Activated CD4-positive, alpha-beta T cell treated with anti-CD3 and anti-CD28 coated beads for 36 hours (primary cell): ENCODE measurements at regions not wholly inside any gene's neighbourhood (a gene's known extent, or its start where the extent isn't known, plus 50 kb on each side); places are given as distances from the start of the nearest gene placed in this dataset.

Experiments used
- ATAC-seq: fragments of 200-7000 bp; cut with Tn5 transposase; one replicate; pipeline ENCODE4 v1.10.0; 2021; ENCODE audit warnings: mild to moderate bottlenecking, moderate library complexity
- CTCF ChIA-PET: fragments of 350-600 bp; sonication (Branson Sonifier 250); formaldehyde crosslinking; loops from one replicate; lab custom pipeline; 2021; ENCODE audit warnings: antibody characterized with exemption; lab: Charles Lee
- POLR2A ChIA-PET: fragments of 350-600 bp; sonication (Branson Sonifier 250); formaldehyde crosslinking; loops from one replicate; lab custom pipeline; 2021; ENCODE audit warnings: antibody characterized with exemption, inconsistent platforms; lab: Charles Lee
- DNase-seq: peaks from one replicate; pipeline ENCODE4 v3.0.0-alpha.2; 2020
- H3K27ac Mint-ChIP-seq: one replicate; pipeline ENCODE4 v1.8.0; 2021; ENCODE audit warnings: mixed read lengths
- H3K27me3 Mint-ChIP-seq: one replicate; pipeline ENCODE4 v1.8.0; 2021; ENCODE audit warnings: mixed read lengths
- H3K36me3 Mint-ChIP-seq: one replicate; pipeline ENCODE4 v1.8.0; 2021; ENCODE audit warnings: low read depth, mixed read lengths
- H3K4me1 Mint-ChIP-seq: one replicate; pipeline ENCODE4 v1.8.0; 2021; ENCODE audit warnings: mixed read lengths
- H3K4me3 Mint-ChIP-seq: one replicate; pipeline ENCODE4 v1.8.0; 2021; ENCODE audit warnings: mild to moderate bottlenecking, moderate library complexity, mixed read lengths
- H3K9me3 Mint-ChIP-seq: one replicate; pipeline ENCODE4 v1.8.0; 2021; ENCODE audit warnings: low read depth, mixed read lengths
- intact Hi-C, 2 experiments: fragments of 100-400 bp; cut with DNase I in 1 of 2; cut with micrococcal nuclease in 1 of 2; formaldehyde crosslinking; loops; one replicate each; pipeline versions ENCODE4 v1.14.2 to v1.15.1; 2022 to 2024; cut with DNase I, micrococcal nuclease

DNA sequence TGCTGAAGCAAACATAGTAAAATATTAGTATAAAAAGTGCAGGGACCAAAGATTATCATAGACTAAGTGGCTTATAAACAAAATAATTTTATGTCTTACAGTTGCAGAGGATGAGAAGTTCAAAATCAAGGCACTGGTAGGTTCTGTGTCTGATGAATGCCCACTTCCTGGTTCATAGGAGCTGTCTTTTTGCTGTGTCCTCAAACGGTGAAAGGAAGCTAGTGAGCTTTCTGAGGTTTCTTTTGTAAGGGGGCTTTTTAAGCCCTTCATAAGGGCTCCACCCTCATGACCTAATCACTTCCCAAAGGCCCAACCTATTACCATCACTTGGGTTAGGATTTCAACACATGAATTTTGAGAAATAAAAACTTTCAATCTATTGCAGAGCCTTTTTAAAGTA lies 946.7 kb upstream of the ACVR2A start:
- intact Hi-C loops = no loop called here
- Mint-ChIP-seq H3K4me1 (no peaks in the 10 kb centered on the region), H3K4me3 (no peak overlapping the region), H3K27me3 (peaks cover 3% of the 10 kb centered on the region), H3K27ac (no peak overlapping the region), H3K9me3 (no peaks in the 10 kb centered on the region), H3K36me3 (no peaks in the 10 kb centered on the region)
- ChIA-PET POLR2A (no interaction called here), CTCF (no interaction called here)
- no peak for DNase-seq
- ATAC-seq = no peak

DNA sequence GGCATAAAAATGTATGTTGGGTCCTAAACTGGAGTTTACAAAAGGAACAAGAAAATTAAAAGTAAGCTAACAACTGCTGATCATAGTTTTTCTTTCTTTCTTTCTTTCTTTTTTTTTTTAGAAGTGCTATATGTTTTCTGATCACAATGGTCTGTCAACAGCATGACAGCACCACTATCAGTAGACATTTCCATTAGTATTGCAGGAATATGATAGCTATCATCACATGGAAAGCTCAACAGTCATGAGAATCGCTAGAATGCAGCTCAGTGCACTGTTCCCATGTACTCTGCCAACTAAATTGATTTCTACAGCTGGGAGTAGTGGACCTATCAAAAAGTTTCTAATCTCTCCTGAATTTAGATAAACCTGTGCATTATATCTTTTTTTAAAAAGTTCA lies 950.3 kb upstream of the ACVR2A start:
- Mint-ChIP-seq H3K4me3 (no peak overlapping the region), H3K27me3 (peaks cover 6% of the 10 kb centered on the region), H3K36me3 (no peaks in the 10 kb centered on the region), H3K27ac (no peak overlapping the region), H3K4me1 (no peaks in the 10 kb centered on the region), H3K9me3 (peaks cover 3% of the 10 kb centered on the region)
- ATAC-seq (no peak), DNase-seq (no peak)
- CTCF ChIA-PET = interaction anchor here (0.9 kb wide), 1 partner anchor 13 kb away, joined by 3 read pairs; no protein-coding TSS in a partner anchor
- POLR2A ChIA-PET = no interaction called here
- intact Hi-C loops = no loop called here

- intact Hi-C loops = no loop called here
- ATAC-seq (no peak), DNase-seq (no peak)
- no peaks in the 10 kb centered on the region for H3K36me3 Mint-ChIP-seq
- peaks cover 4% of the 10 kb centered on the region for H3K9me3 Mint-ChIP-seq
- ChIA-PET POLR2A (no interaction called here), CTCF (no interaction called here)
- H3K27ac Mint-ChIP-seq = no peak overlapping the region
- H3K27me3 Mint-ChIP-seq = peaks cover 6% of the 10 kb centered on the region
- no peak overlapping the region for H3K4me3 Mint-ChIP-seq
- no peaks in the 10 kb centered on the region for H3K4me1 Mint-ChIP-seq
Measured at GRCh38 chr2:146893500-146894041, 951.3 kb upstream of the ACVR2A start.

DNA sequence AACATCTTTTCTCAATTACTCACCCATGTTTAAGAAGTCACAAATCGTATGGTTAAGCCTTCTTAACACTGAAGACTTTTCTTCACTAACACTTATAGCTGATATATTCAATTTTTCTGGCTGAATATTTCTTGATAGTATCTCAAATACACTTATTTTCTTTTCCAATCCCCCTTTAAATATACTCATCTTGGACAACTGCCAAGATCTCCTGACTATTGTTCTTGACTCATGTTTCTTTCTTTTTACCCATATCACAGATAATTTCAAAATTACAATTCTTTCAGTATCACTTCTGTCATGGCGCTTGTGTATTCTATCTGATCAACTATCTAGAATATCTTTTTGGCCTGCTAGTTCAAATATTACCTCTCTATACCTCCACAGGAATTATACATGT lies 954.3 kb upstream of the ACVR2A start:
- peaks cover 4% of the 10 kb centered on the region for H3K27me3 Mint-ChIP-seq
- peaks cover 4% of the 10 kb centered on the region for H3K9me3 Mint-ChIP-seq
- H3K4me1 Mint-ChIP-seq = no peaks in the 10 kb centered on the region
- H3K4me3 Mint-ChIP-seq = no peak overlapping the region
- DNase-seq = no peak
- CTCF ChIA-PET = no interaction called here
- intact Hi-C loops = no loop called here
- no peak for ATAC-seq
- POLR2A ChIA-PET = no interaction called here
- no peaks in the 10 kb centered on the region for H3K36me3 Mint-ChIP-seq
- no peak overlapping the region for H3K27ac Mint-ChIP-seq

DNA sequence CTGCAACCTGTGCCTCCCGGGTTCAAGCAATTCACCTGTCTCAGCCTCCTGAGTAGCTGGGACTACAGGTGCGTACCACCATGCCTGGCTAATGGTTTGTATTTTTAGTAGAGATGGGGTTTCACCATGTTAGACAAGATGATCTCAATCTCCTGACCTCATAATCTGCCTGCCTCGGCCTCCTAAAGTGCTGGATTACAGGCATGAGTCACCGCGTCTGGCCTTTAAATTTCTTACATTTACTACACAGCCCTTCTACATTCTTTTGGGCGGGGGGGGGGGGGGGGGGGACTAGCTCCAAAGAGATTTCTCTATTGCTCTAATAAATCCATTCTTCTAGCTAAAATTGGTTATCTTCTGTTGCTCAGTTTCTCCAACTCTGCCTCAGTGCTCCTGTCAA lies 964.9 kb upstream of the ACVR2A start:
- no peak for DNase-seq
- Mint-ChIP-seq H3K27me3 (no peaks in the 10 kb centered on the region), H3K27ac (no peak overlapping the region), H3K4me3 (no peak overlapping the region), H3K36me3 (no peaks in the 10 kb centered on the region), H3K4me1 (no peaks in the 10 kb centered on the region), H3K9me3 (peaks cover 8% of the 10 kb centered on the region)
- intact Hi-C loops = no loop called here
- ChIA-PET CTCF (no interaction called here), POLR2A (no interaction called here)
- ATAC-seq = no peak

GRCh38 chr2:146874260-146874658 lies 970.6 kb upstream of the ACVR2A start:
- Mint-ChIP-seq H3K27ac (no peak overlapping the region), H3K27me3 (no peaks in the 10 kb centered on the region), H3K9me3 (no peaks in the 10 kb centered on the region), H3K4me3 (no peak overlapping the region), H3K36me3 (no peaks in the 10 kb centered on the region), H3K4me1 (no peaks in the 10 kb centered on the region)
- DNase-seq = no peak
- CTCF ChIA-PET = no interaction called here
- intact Hi-C loops = no loop called here
- POLR2A ChIA-PET = no interaction called here
- no peak for ATAC-seq

- H3K4me3 Mint-ChIP-seq = no peak overlapping the region
- H3K27me3 Mint-ChIP-seq = no peaks in the 10 kb centered on the region
- H3K36me3 Mint-ChIP-seq = no peaks in the 10 kb centered on the region
- intact Hi-C loops = no loop called here
- no peaks in the 10 kb centered on the region for H3K4me1 Mint-ChIP-seq
- no peak for ATAC-seq
- H3K9me3 Mint-ChIP-seq = no peaks in the 10 kb centered on the region
- ChIA-PET POLR2A (no interaction called here), CTCF (no interaction called here)
- H3K27ac Mint-ChIP-seq = no peak overlapping the region
- no peak for DNase-seq
Measured at GRCh38 chr2:146873646-146874259, 971.1 kb upstream of the ACVR2A start.

DNA sequence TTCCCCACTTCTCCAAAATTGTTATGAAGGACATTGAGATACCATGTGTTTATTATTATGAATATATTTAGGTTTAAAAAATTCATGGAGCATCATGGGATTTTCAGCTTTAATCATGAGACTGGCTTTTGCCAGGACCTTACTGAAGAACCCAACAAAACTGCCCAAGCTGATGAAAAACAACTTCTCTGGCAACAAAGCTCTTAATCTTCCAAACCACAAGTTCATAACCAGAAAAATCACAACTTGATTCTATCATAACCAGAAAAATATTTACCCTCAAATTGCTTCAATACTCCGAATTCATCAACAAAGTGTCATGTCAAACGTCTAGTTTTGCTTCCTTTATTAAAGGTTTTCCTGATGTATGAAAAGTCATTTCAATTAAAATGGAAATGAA lies 971.8 kb upstream of the ACVR2A start:
- H3K27ac Mint-ChIP-seq = no peak overlapping the region
- no peak for ATAC-seq
- no peaks in the 10 kb centered on the region for H3K27me3 Mint-ChIP-seq
- intact Hi-C loops = no loop called here
- DNase-seq = no peak
- CTCF ChIA-PET = no interaction called here
- H3K4me1 Mint-ChIP-seq = no peaks in the 10 kb centered on the region
- H3K9me3 Mint-ChIP-seq = no peaks in the 10 kb centered on the region
- POLR2A ChIA-PET = no interaction called here
- H3K36me3 Mint-ChIP-seq = no peaks in the 10 kb centered on the region
- H3K4me3 Mint-ChIP-seq = no peak overlapping the region

DNA sequence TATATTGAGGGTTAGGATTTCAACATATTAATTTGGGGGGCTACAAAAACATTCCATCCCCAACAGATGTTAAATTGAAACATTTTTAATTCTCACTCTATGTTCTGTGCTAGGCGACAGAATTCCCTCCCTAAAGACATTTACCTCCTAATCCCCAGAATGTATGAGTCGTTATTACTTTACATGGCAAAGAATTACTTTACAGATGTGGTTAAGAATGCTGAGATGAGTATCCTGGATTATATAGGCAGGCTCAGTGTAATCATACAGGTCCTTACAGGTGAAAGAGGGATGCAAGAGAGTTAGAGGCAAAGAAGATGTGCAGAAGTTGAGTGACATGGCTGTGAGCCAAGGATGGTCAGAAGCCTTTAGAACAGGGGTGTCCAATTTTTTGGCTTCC lies 974.1 kb upstream of the ACVR2A start:
- no peak for DNase-seq
- no peaks in the 10 kb centered on the region for H3K36me3 Mint-ChIP-seq
- no peaks in the 10 kb centered on the region for H3K4me1 Mint-ChIP-seq
- POLR2A ChIA-PET = no interaction called here
- intact Hi-C loops = no loop called here
- ATAC-seq = no peak
- H3K9me3 Mint-ChIP-seq = peaks cover under 1% of the 10 kb centered on the region
- CTCF ChIA-PET = interaction anchor here (0.6 kb wide), 1 partner anchor 22 kb away, joined by 3 read pairs; no protein-coding TSS in a partner anchor
- H3K27me3 Mint-ChIP-seq = no peaks in the 10 kb centered on the region
- no peak overlapping the region for H3K4me3 Mint-ChIP-seq
- no peak overlapping the region for H3K27ac Mint-ChIP-seq

DNA sequence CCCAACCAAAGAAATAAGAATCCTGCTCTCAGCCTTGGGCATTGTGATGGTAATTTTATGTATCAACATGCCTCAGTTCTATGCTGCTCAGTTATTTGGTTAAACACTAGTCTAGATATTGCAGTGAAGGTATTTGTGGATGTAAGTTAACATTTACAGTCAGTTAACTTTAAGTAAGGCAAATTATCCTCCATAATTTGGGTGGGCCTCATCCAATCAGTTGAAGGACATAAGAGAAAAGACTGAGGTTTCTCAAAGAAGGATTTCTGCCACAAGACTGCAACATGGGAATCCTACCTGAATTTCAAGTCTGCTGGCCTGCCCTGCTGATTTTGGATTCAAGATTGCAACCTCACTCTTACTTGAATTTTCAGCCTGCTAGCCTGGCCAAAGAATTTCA lies 975.5 kb upstream of the ACVR2A start:
- intact Hi-C loops = no loop called here
- ATAC-seq = no peak
- H3K36me3 Mint-ChIP-seq = no peaks in the 10 kb centered on the region
- ChIA-PET POLR2A (no interaction called here), CTCF (no interaction called here)
- no peak overlapping the region for H3K4me3 Mint-ChIP-seq
- H3K27ac Mint-ChIP-seq = no peak overlapping the region
- DNase-seq = no peak
- H3K27me3 Mint-ChIP-seq = no peaks in the 10 kb centered on the region
- peaks cover 6% of the 10 kb centered on the region for H3K9me3 Mint-ChIP-seq
- no peaks in the 10 kb centered on the region for H3K4me1 Mint-ChIP-seq

- H3K4me3 Mint-ChIP-seq = no peak overlapping the region
- no peak overlapping the region for H3K27ac Mint-ChIP-seq
- H3K36me3 Mint-ChIP-seq = no peaks in the 10 kb centered on the region
- peaks cover 9% of the 10 kb centered on the region for H3K9me3 Mint-ChIP-seq
- intact Hi-C loops = no loop called here
- POLR2A ChIA-PET = no interaction called here
- no peaks in the 10 kb centered on the region for H3K4me1 Mint-ChIP-seq
- CTCF ChIA-PET = no interaction called here
- ATAC-seq = no peak
- no peaks in the 10 kb centered on the region for H3K27me3 Mint-ChIP-seq
- no peak for DNase-seq
Measured at GRCh38 chr2:146868051-146868450, 976.8 kb upstream of the ACVR2A start.

DNA sequence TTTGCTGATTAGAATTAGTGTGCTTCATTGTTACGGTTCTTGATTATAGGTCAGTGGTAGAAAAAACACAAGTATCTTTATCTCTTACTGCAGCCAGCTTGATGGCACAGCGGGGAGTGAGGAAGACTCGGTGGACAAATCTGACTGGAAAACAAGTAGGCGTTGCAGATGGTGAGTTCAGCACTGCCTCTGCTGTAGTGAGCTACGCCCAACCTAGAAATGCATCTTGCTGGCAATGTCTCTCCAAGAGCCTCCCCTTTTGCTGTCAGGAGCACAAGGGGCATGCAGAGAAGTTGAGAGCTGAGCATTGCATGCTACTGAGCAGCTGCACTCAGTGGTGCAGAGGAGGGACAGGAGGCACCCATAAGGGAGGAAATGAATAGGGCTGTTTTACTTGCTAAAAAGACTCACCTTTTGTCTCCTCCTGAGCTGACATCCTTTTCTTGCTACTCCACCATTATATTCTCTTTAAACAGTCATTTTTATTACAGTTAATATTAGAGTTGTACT lies 977.3 kb upstream of the ACVR2A start:
- Mint-ChIP-seq H3K9me3 (peaks cover 9% of the 10 kb centered on the region), H3K27me3 (no peaks in the 10 kb centered on the region), H3K27ac (no peak overlapping the region), H3K36me3 (no peaks in the 10 kb centered on the region), H3K4me1 (no peaks in the 10 kb centered on the region), H3K4me3 (no peak overlapping the region)
- DNase-seq (no peak), ATAC-seq (no peak)
- ChIA-PET CTCF (no interaction called here), POLR2A (no interaction called here)
- intact Hi-C loops = no loop called here
